Endodermal cell (in vitro differentiated cells): ENCODE measurements at regions not wholly inside any gene's neighbourhood (a gene's known extent, or its start where the extent isn't known, plus 50 kb on each side); places are given as distances from the start of the nearest gene placed in this dataset.

Source experiments
- DNase-seq: peaks from one replicate; pipeline ENCODE4 v3.0.0-alpha.2; 2017
- H3K27ac ChIP-seq: 2 replicates; pipeline ENCODE4 v1.5.1; 2013; ENCODE audit warnings: mild to moderate bottlenecking, low read depth, low read length, moderate library complexity
- H3K27me3 ChIP-seq: 2 replicates; pipeline ENCODE4 v1.6.1; 2013; ENCODE audit warnings: mild to moderate bottlenecking, low read length, moderate library complexity; ENCODE audit not compliant: insufficient read depth, control insufficient read depth, poor library complexity, severe bottlenecking
- H3K36me3 ChIP-seq: 2 replicates; pipeline ENCODE4 v1.7.0; 2013; ENCODE audit warnings: mild to moderate bottlenecking, low read length, moderate library complexity; ENCODE audit not compliant: control insufficient read depth, insufficient read depth
- H3K4me1 ChIP-seq: one replicate; pipeline ENCODE4 v1.7.0; 2013; ENCODE audit warnings: low read length; ENCODE audit not compliant: control insufficient read depth, insufficient read depth
- H3K4me3 ChIP-seq: 2 replicates; pipeline ENCODE4 v1.5.1; 2013; ENCODE audit warnings: mild to moderate bottlenecking, low read length, moderate library complexity
- H3K9ac ChIP-seq: 2 replicates; pipeline ENCODE4 v1.6.1; 2013; ENCODE audit warnings: mild to moderate bottlenecking, low read length, moderate library complexity; ENCODE audit not compliant: poor library complexity, severe bottlenecking; ENCODE audit errors: extremely low read depth
- H3K9me3 ChIP-seq: 2 replicates; pipeline ENCODE4 v1.6.1; 2013; ENCODE audit warnings: mild to moderate bottlenecking, low read length, moderate library complexity; ENCODE audit not compliant: control insufficient read depth
- H3K27ac Mint-ChIP-seq: 2 replicates; pipeline ENCODE4 v1.8.0; 2020; ENCODE audit warnings: mixed read lengths
- H3K27me3 Mint-ChIP-seq: 2 replicates; pipeline ENCODE4 v1.8.0; 2021; ENCODE audit warnings: mild to moderate bottlenecking, mixed read lengths; ENCODE audit not compliant: insufficient read depth
- H3K36me3 Mint-ChIP-seq: 2 replicates; pipeline ENCODE4 v1.8.0; 2020; ENCODE audit warnings: low read depth, mixed read lengths
- H3K4me1 Mint-ChIP-seq: 2 replicates; pipeline ENCODE4 v1.8.0; 2020; ENCODE audit warnings: mixed read lengths
- H3K4me3 Mint-ChIP-seq: 2 replicates; pipeline ENCODE4 v1.8.0; 2020; ENCODE audit warnings: mild to moderate bottlenecking, moderate library complexity, mixed read lengths
- H3K9me3 Mint-ChIP-seq: 2 replicates; pipeline ENCODE4 v1.8.0; 2020; ENCODE audit warnings: mild to moderate bottlenecking, mixed read lengths
- WGBS, 2 experiments: methylation state at CpG; one replicate each; pipeline versions ENCODE4 v1.1.5 to v1.1.7; 2013; ENCODE audit warnings: missing lambda C conversion rate in 2 of 2, mixed read lengths in 1 of 2; ENCODE audit not compliant: insufficient coverage in 1 of 2, insufficient read length in 1 of 2; 5-methylcytosine and 5-hydroxymethylcytosine counted together
- TF ChIP-seq, protein P1 (sequence below): fragments of 200-600 bp; sonication (generic); conservative IDR thresholded peaks from 2 replicates; pipeline ENCODE4 v1.5.0; 2021; ENCODE audit warnings: antibody characterized with exemption, mild to moderate bottlenecking

- Histone ChIP-seq H3K9me3 (no peaks in the 10 kb centered on the region), H3K4me1 (peaks cover 12% of the 10 kb centered on the region), H3K4me3 (no peak overlapping the region), H3K27me3 (no peaks in the 10 kb centered on the region), H3K36me3 (no peaks in the 10 kb centered on the region), H3K27ac (no peak overlapping the region), H3K9ac (no peak overlapping the region)
- H3K9me3 Mint-ChIP-seq = peaks cover 4% of the 10 kb centered on the region
- DNase-seq = peak; percentile 69
- no peaks in the 10 kb centered on the region for H3K36me3 Mint-ChIP-seq
- TF ChIP-seq, protein P1, sequence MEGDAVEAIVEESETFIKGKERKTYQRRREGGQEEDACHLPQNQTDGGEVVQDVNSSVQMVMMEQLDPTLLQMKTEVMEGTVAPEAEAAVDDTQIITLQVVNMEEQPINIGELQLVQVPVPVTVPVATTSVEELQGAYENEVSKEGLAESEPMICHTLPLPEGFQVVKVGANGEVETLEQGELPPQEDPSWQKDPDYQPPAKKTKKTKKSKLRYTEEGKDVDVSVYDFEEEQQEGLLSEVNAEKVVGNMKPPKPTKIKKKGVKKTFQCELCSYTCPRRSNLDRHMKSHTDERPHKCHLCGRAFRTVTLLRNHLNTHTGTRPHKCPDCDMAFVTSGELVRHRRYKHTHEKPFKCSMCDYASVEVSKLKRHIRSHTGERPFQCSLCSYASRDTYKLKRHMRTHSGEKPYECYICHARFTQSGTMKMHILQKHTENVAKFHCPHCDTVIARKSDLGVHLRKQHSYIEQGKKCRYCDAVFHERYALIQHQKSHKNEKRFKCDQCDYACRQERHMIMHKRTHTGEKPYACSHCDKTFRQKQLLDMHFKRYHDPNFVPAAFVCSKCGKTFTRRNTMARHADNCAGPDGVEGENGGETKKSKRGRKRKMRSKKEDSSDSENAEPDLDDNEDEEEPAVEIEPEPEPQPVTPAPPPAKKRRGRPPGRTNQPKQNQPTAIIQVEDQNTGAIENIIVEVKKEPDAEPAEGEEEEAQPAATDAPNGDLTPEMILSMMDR = peak; percentile 65
- H3K27me3 Mint-ChIP-seq = no peaks in the 10 kb centered on the region
- peaks cover 30% of the 10 kb centered on the region for H3K4me1 Mint-ChIP-seq
- no peak overlapping the region for H3K4me3 Mint-ChIP-seq
- H3K27ac Mint-ChIP-seq = no peak overlapping the region
- 85 to 91% methylated on average over 9 to 12 of the region's 12 CpGs for WGBS, 2 experiments
These were observed 58.0 kb downstream of the CALML3 start for GRCh38 chr10:5582736-5583135.

GRCh38 chr10:5583525-5584175 lies 58.9 kb downstream of the CALML3 start:
- Mint-ChIP-seq H3K27ac (peak overlapping the region; percentile 33), H3K36me3 (no peaks in the 10 kb centered on the region), H3K9me3 (peaks cover 2% of the 10 kb centered on the region), H3K4me1 (peaks cover 30% of the 10 kb centered on the region), H3K27me3 (peaks cover 2% of the 10 kb centered on the region), H3K4me3 (no peak overlapping the region)
- H3K4me1 ChIP-seq = peaks cover 12% of the 10 kb centered on the region
- peak overlapping the region; percentile 72 for H3K27ac ChIP-seq
- H3K9me3 ChIP-seq = no peaks in the 10 kb centered on the region
- TF ChIP-seq, protein P1 = no peak
- H3K4me3 ChIP-seq = no peak overlapping the region
- no peak overlapping the region for H3K9ac ChIP-seq
- 71 to 82% methylated on average over 9 to 18 of the region's 18 CpGs for WGBS, 2 experiments
- DNase-seq = peak; percentile 77
- no peaks in the 10 kb centered on the region for H3K36me3 ChIP-seq
- H3K27me3 ChIP-seq = no peaks in the 10 kb centered on the region

GRCh38 chr10:5584895-5585516 lies 60.2 kb downstream of the CALML3 start:
- H3K27ac Mint-ChIP-seq = peak overlapping the region; percentile 5
- TF ChIP-seq, protein P1 = no peak
- Histone ChIP-seq H3K9ac (no peak overlapping the region), H3K4me1 (peaks cover 12% of the 10 kb centered on the region), H3K36me3 (no peaks in the 10 kb centered on the region), H3K9me3 (no peaks in the 10 kb centered on the region), H3K4me3 (no peak overlapping the region), H3K27me3 (no peaks in the 10 kb centered on the region), H3K27ac (no peak overlapping the region)
- peaks cover 34% of the 10 kb centered on the region for H3K4me1 Mint-ChIP-seq
- no peak for DNase-seq
- no peaks in the 10 kb centered on the region for H3K36me3 Mint-ChIP-seq
- H3K4me3 Mint-ChIP-seq = no peak overlapping the region
- H3K27me3 Mint-ChIP-seq = peaks cover 2% of the 10 kb centered on the region
- peaks cover 2% of the 10 kb centered on the region for H3K9me3 Mint-ChIP-seq
- WGBS, 2 experiments = 77 to 80% methylated on average over 6 to 10 of the region's 10 CpGs
